Chondrocyte (in vitro differentiated cells): ENCODE measurements at regions not wholly inside any gene's neighbourhood (a gene's known extent, or its start where the extent isn't known, plus 50 kb on each side); places are given as distances from the start of the nearest gene placed in this dataset.
"Not testable (repeated sequence)": the region's sequence is repeated elsewhere in the genome, so short reads cannot be mapped to it uniquely, and the experiment has no call there.

Experiments used
- DNase-seq: peaks from one replicate; pipeline ENCODE4 v3.0.0; 2021; ENCODE audit warnings: mixed read lengths, low spot score
- H3K27ac Mint-ChIP-seq: one replicate; pipeline ENCODE4 v1.8.0; 2021; ENCODE audit warnings: mild to moderate bottlenecking, moderate library complexity, mixed read lengths; ENCODE audit not compliant: unreplicated experiment
- H3K27me3 Mint-ChIP-seq: 2 replicates; pipeline ENCODE4 v1.8.0; 2021; ENCODE audit warnings: low read depth, mixed read lengths
- H3K36me3 Mint-ChIP-seq: 2 replicates; pipeline ENCODE4 v1.8.0; 2021; ENCODE audit warnings: low read depth, mixed read lengths
- H3K4me1 Mint-ChIP-seq: 2 replicates; pipeline ENCODE4 v1.8.0; 2021; ENCODE audit warnings: low read depth, mild to moderate bottlenecking, mixed read lengths
- H3K4me3 Mint-ChIP-seq: one replicate; pipeline ENCODE4 v1.8.0; 2021; ENCODE audit warnings: mild to moderate bottlenecking, moderate library complexity, mixed read lengths; ENCODE audit not compliant: unreplicated experiment
- H3K9me3 Mint-ChIP-seq: 2 replicates; pipeline ENCODE4 v1.8.0; 2021; ENCODE audit warnings: low read depth, mixed read lengths
- TF ChIP-seq, protein P1 (sequence below): fragments of 200-600 bp; sonication (generic); IDR thresholded peaks from 2 replicates; pipeline ENCODE4 v1.5.0; 2021; ENCODE audit warnings: antibody characterized with exemption, mild to moderate bottlenecking, moderate library complexity

GRCh38 chr6:145099713-145100112, 635.6 kb downstream of the EPM2A start:
- no peak overlapping the region for H3K4me3 Mint-ChIP-seq
- TF ChIP-seq, protein P1, sequence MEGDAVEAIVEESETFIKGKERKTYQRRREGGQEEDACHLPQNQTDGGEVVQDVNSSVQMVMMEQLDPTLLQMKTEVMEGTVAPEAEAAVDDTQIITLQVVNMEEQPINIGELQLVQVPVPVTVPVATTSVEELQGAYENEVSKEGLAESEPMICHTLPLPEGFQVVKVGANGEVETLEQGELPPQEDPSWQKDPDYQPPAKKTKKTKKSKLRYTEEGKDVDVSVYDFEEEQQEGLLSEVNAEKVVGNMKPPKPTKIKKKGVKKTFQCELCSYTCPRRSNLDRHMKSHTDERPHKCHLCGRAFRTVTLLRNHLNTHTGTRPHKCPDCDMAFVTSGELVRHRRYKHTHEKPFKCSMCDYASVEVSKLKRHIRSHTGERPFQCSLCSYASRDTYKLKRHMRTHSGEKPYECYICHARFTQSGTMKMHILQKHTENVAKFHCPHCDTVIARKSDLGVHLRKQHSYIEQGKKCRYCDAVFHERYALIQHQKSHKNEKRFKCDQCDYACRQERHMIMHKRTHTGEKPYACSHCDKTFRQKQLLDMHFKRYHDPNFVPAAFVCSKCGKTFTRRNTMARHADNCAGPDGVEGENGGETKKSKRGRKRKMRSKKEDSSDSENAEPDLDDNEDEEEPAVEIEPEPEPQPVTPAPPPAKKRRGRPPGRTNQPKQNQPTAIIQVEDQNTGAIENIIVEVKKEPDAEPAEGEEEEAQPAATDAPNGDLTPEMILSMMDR = no peak

GRCh38 chr6:145110109-145110508, 625.2 kb downstream of the EPM2A start:
- TF ChIP-seq, protein P1 = no peak
- Mint-ChIP-seq H3K36me3 (no peaks in the 10 kb centered on the region), H3K27me3 (peaks cover 4% of the 10 kb centered on the region), H3K27ac (no peak overlapping the region), H3K4me3 (no peak overlapping the region), H3K4me1 (no peaks in the 10 kb centered on the region), H3K9me3 (no peaks in the 10 kb centered on the region)
- no peak for DNase-seq

More at GRCh38 chr6:145099713-145100112, 635.6 kb downstream of the EPM2A start:
- no peak for DNase-seq
- H3K36me3 Mint-ChIP-seq = peaks cover 5% of the 10 kb centered on the region
- H3K27ac Mint-ChIP-seq = no peak overlapping the region
- peaks cover 25% of the 10 kb centered on the region for H3K9me3 Mint-ChIP-seq
- H3K4me1 Mint-ChIP-seq = no peaks in the 10 kb centered on the region
- H3K27me3 Mint-ChIP-seq = peaks cover 2% of the 10 kb centered on the region

GRCh38 chr6:145111407-145111806, 623.9 kb downstream of the EPM2A start:
- H3K4me1 Mint-ChIP-seq, H3K4me3 Mint-ChIP-seq, H3K27me3 Mint-ChIP-seq, H3K9me3 Mint-ChIP-seq, H3K27ac Mint-ChIP-seq, H3K36me3 Mint-ChIP-seq, DNase-seq: not testable (repeated sequence)

DNA sequence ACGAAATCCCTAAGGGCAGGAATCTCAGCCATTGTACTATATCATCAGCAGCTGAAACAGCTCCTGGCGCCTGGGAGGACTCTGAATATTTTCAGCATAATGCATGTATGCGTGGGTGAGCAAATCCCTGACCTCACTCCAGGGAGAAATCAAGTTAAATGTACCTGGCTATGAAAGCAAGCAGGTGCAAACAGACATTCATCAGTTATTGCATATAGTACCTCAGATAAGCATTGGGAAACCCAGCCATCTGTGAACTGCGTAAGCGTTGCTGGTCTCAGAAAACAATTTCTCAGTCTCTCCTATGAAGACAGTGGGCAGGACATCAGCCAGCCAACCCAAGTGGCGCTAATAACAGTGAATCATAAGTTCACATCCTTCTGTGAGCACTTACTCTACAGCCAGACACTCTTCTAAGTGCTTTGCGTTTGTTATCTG, 622.6 kb downstream of the EPM2A start:
- no peak overlapping the region for H3K4me3 Mint-ChIP-seq
- TF ChIP-seq, protein P1 = no peak
- H3K4me1 Mint-ChIP-seq = no peaks in the 10 kb centered on the region
- H3K27ac Mint-ChIP-seq = no peak overlapping the region
- no peaks in the 10 kb centered on the region for H3K36me3 Mint-ChIP-seq
- DNase-seq = no peak
- H3K9me3 Mint-ChIP-seq = no peaks in the 10 kb centered on the region
- H3K27me3 Mint-ChIP-seq = peaks cover 4% of the 10 kb centered on the region

DNA sequence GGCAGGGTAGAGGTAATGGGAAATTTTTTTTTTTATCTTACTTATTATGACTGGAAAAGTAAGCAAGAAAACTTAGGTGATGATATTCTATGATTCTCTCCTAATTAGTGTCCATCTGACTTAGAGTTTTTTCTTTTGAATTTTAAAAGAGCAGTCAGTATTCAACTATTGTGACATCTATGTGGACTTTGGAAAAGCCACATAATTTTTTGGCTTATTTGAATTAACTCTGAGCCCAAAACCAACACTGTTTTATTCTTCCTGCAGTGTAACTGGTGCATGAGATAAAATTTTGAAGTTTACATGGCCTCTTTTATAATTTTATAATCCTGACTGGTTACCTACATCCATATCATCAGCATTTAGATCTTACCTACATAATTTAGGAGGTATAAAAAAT, 619.7 kb downstream of the EPM2A start:
- H3K27ac Mint-ChIP-seq = no peak overlapping the region
- TF ChIP-seq, protein P1 = no peak
- no peak for DNase-seq
- H3K27me3 Mint-ChIP-seq = peaks cover 4% of the 10 kb centered on the region
- H3K4me3 Mint-ChIP-seq = no peak overlapping the region
- no peaks in the 10 kb centered on the region for H3K36me3 Mint-ChIP-seq
- no peaks in the 10 kb centered on the region for H3K4me1 Mint-ChIP-seq
- no peaks in the 10 kb centered on the region for H3K9me3 Mint-ChIP-seq

GRCh38 chr6:145116591-145117178, 618.6 kb downstream of the EPM2A start:
- Mint-ChIP-seq H3K4me3 (no peak overlapping the region), H3K9me3 (no peaks in the 10 kb centered on the region), H3K27me3 (peaks cover 2% of the 10 kb centered on the region), H3K4me1 (no peaks in the 10 kb centered on the region), H3K27ac (no peak overlapping the region), H3K36me3 (no peaks in the 10 kb centered on the region)
- TF ChIP-seq, protein P1 = no peak
- no peak for DNase-seq
